ENCODE measurements at regions not wholly inside any gene's neighbourhood (a gene's known extent, or its start where the extent isn't known, plus 50 kb on each side); places are given as distances from the start of the nearest gene placed in this dataset.

DNA sequence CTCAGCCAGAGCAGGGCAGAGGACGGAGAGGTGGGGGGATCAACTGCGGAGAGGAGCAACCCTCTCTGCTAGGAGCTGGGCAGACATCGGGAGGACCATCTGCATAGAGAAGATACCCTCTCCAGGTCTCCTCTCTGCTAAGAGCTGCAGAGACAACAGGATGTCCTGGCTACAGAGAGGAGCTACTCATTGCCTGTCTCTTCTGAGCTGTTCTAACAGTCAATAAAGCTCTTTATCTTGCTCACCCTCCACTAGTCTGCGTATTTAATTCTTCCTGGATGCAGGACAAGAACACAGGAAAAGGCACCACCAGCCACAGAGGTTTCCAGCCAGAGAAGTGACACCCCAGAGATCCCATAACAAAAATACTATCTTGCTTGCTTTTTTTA lies 871.1 kb upstream of the GJE1 start:
- Mint-ChIP-seq H3K4me3 (ENCODE audit: unreplicated experiment) (no peak overlapping the region), H3K4me1 (ENCODE audit: low read depth, unreplicated experiment) (peaks cover 2% of the 10 kb centered on the region), H3K27ac (ENCODE audit: unreplicated experiment) (no peak overlapping the region), H3K36me3 (ENCODE audit: unreplicated experiment) (no peaks in the 10 kb centered on the region), H3K27me3 (ENCODE audit: unreplicated experiment) (peaks cover 3% of the 10 kb centered on the region), H3K9me3 (ENCODE audit: unreplicated experiment) (no peaks in the 10 kb centered on the region)
- DNase-seq, result no peak
- TF ChIP-seq, protein P1, sequence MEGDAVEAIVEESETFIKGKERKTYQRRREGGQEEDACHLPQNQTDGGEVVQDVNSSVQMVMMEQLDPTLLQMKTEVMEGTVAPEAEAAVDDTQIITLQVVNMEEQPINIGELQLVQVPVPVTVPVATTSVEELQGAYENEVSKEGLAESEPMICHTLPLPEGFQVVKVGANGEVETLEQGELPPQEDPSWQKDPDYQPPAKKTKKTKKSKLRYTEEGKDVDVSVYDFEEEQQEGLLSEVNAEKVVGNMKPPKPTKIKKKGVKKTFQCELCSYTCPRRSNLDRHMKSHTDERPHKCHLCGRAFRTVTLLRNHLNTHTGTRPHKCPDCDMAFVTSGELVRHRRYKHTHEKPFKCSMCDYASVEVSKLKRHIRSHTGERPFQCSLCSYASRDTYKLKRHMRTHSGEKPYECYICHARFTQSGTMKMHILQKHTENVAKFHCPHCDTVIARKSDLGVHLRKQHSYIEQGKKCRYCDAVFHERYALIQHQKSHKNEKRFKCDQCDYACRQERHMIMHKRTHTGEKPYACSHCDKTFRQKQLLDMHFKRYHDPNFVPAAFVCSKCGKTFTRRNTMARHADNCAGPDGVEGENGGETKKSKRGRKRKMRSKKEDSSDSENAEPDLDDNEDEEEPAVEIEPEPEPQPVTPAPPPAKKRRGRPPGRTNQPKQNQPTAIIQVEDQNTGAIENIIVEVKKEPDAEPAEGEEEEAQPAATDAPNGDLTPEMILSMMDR (IDR thresholded peaks at IDR 0.05; ENCODE audit: partially characterized antibody, unreplicated experiment), result no peak

GRCh38 chr6:141261016-141261671 lies 871.6 kb upstream of the GJE1 start:
- Mint-ChIP-seq H3K27me3 (ENCODE audit: unreplicated experiment) (peaks cover 3% of the 10 kb centered on the region), H3K4me1 (ENCODE audit: low read depth, unreplicated experiment) (no peaks in the 10 kb centered on the region), H3K27ac (ENCODE audit: unreplicated experiment) (no peak overlapping the region), H3K36me3 (ENCODE audit: unreplicated experiment) (no peaks in the 10 kb centered on the region), H3K9me3 (ENCODE audit: unreplicated experiment) (no peaks in the 10 kb centered on the region), H3K4me3 (ENCODE audit: unreplicated experiment) (no peak overlapping the region)
- DNase-seq, result no peak
- TF ChIP-seq, protein P1 (IDR thresholded peaks at IDR 0.05; ENCODE audit: partially characterized antibody, unreplicated experiment), result no peak

DNA sequence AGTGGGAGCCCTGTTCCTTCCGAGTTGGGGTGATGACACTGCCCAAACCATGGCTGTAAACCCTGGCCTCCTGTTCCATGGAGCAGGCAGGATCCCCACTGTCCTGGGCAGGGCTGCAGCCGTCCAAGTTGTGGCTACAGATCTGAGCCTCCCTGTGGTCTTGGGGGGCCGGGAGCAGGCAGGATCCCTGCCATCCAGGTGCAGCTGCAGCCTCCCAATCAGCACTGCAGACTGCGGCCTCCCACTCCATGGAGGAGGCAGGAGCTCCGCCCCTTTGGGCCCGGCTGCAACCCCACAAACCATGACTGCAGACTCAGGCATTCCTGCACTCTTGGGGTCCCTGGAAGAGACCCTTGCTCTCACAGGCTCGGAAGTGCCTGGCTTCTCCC lies 872.1 kb upstream of the GJE1 start:
- Mint-ChIP-seq H3K36me3 (ENCODE audit: unreplicated experiment) (no peaks in the 10 kb centered on the region), H3K27ac (ENCODE audit: unreplicated experiment) (no peak overlapping the region), H3K4me1 (ENCODE audit: low read depth, unreplicated experiment) (no peaks in the 10 kb centered on the region), H3K4me3 (ENCODE audit: unreplicated experiment) (no peak overlapping the region), H3K27me3 (ENCODE audit: unreplicated experiment) (peaks cover 3% of the 10 kb centered on the region), H3K9me3 (ENCODE audit: unreplicated experiment) (no peaks in the 10 kb centered on the region)
- no peak for DNase-seq
- TF ChIP-seq, protein P1 (IDR thresholded peaks at IDR 0.05; ENCODE audit: partially characterized antibody, unreplicated experiment), result no peak

DNA sequence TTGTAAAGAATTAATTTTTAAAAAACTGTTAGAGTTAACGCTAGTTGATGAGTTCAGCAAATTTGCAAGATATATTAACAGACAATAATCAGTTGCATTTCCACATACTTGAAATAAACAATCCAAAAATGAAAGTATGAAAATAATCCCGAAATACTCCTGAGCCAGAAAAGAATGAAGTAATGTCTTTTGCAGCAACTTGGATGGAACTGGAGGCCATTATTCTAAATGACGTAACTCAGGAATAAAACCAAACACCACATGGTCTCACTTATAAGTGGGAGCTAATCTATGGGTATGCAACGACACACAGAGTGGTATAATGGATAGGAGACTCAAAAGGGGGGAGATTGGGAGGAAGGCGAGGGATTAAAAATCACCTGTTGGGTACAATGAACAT lies 872.9 kb upstream of the GJE1 start:
- Mint-ChIP-seq H3K9me3 (ENCODE audit: unreplicated experiment) (no peaks in the 10 kb centered on the region), H3K27ac (ENCODE audit: unreplicated experiment) (no peak overlapping the region), H3K36me3 (ENCODE audit: unreplicated experiment) (no peaks in the 10 kb centered on the region), H3K27me3 (ENCODE audit: unreplicated experiment) (peaks cover 3% of the 10 kb centered on the region), H3K4me3 (ENCODE audit: unreplicated experiment) (no peak overlapping the region), H3K4me1 (ENCODE audit: low read depth, unreplicated experiment) (no peaks in the 10 kb centered on the region)
- DNase-seq, result no peak
- TF ChIP-seq, protein P1 (IDR thresholded peaks at IDR 0.05; ENCODE audit: partially characterized antibody, unreplicated experiment), result no peak

DNA sequence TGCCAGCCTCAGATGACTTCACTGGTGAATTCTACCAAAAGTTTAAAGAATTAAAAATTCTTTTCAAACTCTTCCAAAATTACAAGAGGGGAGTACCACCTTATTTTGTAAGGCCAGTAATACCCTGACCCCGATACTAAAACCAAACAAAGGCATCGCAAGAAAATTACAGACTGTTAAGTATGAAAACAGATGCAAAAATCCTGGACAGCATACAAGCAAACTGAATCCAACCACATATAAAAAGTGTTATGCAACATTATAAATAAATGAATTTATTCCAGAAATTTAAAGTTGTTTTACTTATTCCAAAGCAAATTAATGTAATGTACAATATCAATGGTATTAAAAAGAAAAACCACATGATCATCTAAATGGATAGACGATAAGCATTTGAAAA lies 873.6 kb upstream of the GJE1 start:
- Mint-ChIP-seq H3K27ac (ENCODE audit: unreplicated experiment) (no peak overlapping the region), H3K4me3 (ENCODE audit: unreplicated experiment) (no peak overlapping the region), H3K4me1 (ENCODE audit: low read depth, unreplicated experiment) (no peaks in the 10 kb centered on the region), H3K27me3 (ENCODE audit: unreplicated experiment) (peaks cover 3% of the 10 kb centered on the region), H3K9me3 (ENCODE audit: unreplicated experiment) (no peaks in the 10 kb centered on the region), H3K36me3 (ENCODE audit: unreplicated experiment) (no peaks in the 10 kb centered on the region)
- TF ChIP-seq, protein P1 (IDR thresholded peaks at IDR 0.05; ENCODE audit: partially characterized antibody, unreplicated experiment), result no peak
- no peak for DNase-seq

Data from glutamatergic neuron (in vitro differentiated cells).